HG03103 (cell line): ENCODE measurements at regions not wholly inside any gene's neighbourhood (a gene's known extent, or its start where the extent isn't known, plus 50 kb on each side); places are given as distances from the start of the nearest gene placed in this dataset.
"Not testable (repeated sequence)": the region's sequence is repeated elsewhere in the genome, so short reads cannot be mapped to it uniquely, and the experiment has no call there.

ENCODE experiments used
- ATAC-seq: cut with Tn5 transposase; IDR thresholded peaks from one replicate; pipeline ENCODE4 v1.9.1; 2021; ENCODE audit warnings: low read depth; ENCODE audit not compliant: unreplicated experiment

GRCh38 chr10:30560326-30560725 lies 69.2 kb downstream of the LYZL2 start:
- no peak for ATAC-seq

- ATAC-seq: no peak
Measured at GRCh38 chr10:30559180-30559579, 70.4 kb downstream of the LYZL2 start.

GRCh38 chr10:30558411-30558810 lies 71.1 kb downstream of the LYZL2 start:
- no peak for ATAC-seq

- ATAC-seq: no peak
Measured at GRCh38 chr10:30557884-30558283, 71.7 kb downstream of the LYZL2 start.

- ATAC-seq: no peak
Measured at GRCh38 chr10:30556189-30556588, 73.4 kb downstream of the LYZL2 start.

GRCh38 chr10:30555465-30555864 lies 74.1 kb downstream of the LYZL2 start:
- ATAC-seq: no peak

- ATAC-seq: no peak
Measured at GRCh38 chr10:30554440-30554825, 75.1 kb downstream of the LYZL2 start.

- ATAC-seq: no peak
Measured at GRCh38 chr10:30553626-30554439, 75.7 kb downstream of the LYZL2 start.

GRCh38 chr10:30553018-30553625 lies 76.4 kb downstream of the LYZL2 start:
- ATAC-seq: no peak

GRCh38 chr10:30550967-30551815 lies 78.4 kb downstream of the LYZL2 start:
- ATAC-seq: no peak

- ATAC-seq: not testable (repeated sequence)
Measured at GRCh38 chr10:30549134-30549687, 80.3 kb downstream of the LYZL2 start.

GRCh38 chr10:30546511-30546910 lies 83.0 kb downstream of the LYZL2 start:
- no peak for ATAC-seq

- ATAC-seq: no peak
Measured at GRCh38 chr10:30542895-30543288, 86.7 kb downstream of the LYZL2 start.

GRCh38 chr10:30542001-30542894 lies 87.3 kb downstream of the LYZL2 start:
- ATAC-seq: no peak

- ATAC-seq: no peak
Measured at GRCh38 chr10:30540276-30540675, 89.3 kb downstream of the LYZL2 start.

- no peak for ATAC-seq
Measured at GRCh38 chr10:30538086-30538485, 91.5 kb downstream of the LYZL2 start.

GRCh38 chr10:30537586-30537985 lies 92.0 kb downstream of the LYZL2 start:
- no peak for ATAC-seq

- ATAC-seq: not testable (repeated sequence)
Measured at GRCh38 chr10:30537158-30537557, 92.4 kb downstream of the LYZL2 start.

- ATAC-seq: no peak
Measured at GRCh38 chr10:30536578-30536977, 93.0 kb downstream of the LYZL2 start.

- ATAC-seq: no peak
Measured at GRCh38 chr10:30535677-30536076, 93.9 kb downstream of the LYZL2 start.
